ENCODE measurements at regions not wholly inside any gene's neighbourhood (a gene's known extent, or its start where the extent isn't known, plus 50 kb on each side); places are given as distances from the start of the nearest gene placed in this dataset.

- DNase-seq (ENCODE audit: low read depth): peak; percentile 45
Measured at GRCh38 chr1:94617134-94617805, 75.7 kb upstream of the F3 start.

- DNase-seq (ENCODE audit: low read depth): no peak
Measured at GRCh38 chr1:94616506-94616905, 74.9 kb upstream of the F3 start.

GRCh38 chr1:94614996-94615395 is 73.4 kb upstream of the F3 start:
- no peak for DNase-seq (ENCODE audit: low read depth)

- no peak for DNase-seq (ENCODE audit: low read depth)
Measured at GRCh38 chr1:94614168-94614815, 72.7 kb upstream of the F3 start.

GRCh38 chr1:94612525-94613204 is 71.1 kb upstream of the F3 start:
- no peak for DNase-seq (ENCODE audit: low read depth)

DNA sequence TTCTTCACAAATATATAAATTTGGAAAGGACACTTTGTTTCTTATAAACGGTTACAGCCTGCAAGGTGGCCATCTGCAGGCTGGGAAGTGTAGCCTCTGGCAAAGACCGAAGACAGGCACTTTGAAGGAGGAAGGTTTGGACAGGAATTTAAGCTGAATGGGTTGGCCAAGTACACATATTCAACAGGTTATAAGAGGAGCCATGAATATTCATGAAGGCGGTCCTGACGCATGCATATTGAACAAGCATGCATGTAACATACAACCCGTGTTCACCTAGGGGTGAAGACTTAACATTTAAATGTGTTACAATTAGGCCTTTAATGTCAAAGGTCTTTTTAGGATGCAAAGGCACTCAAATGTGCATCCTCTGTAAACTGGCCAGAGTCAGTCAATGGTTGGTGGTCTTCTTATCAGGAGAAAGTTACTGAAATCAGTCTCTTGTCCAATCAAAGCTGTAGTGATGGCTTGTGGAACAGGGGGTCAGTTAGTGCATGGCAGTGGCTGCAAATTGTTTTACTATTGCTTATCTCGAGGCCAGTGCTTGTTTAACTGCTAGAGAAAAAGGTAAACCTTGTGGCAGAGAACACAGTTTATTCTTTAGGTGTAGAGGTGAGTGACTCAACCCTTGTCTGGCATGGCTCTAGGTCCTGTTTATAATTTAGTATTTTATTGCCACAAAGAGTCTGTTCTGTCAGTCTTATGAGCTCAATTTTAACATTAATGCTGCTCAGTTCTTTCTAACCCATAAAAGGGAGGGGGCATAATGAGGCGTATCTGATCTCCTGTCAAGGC is 70.3 kb upstream of the F3 start:
- DNase-seq (ENCODE audit: low read depth): no peak

DNA sequence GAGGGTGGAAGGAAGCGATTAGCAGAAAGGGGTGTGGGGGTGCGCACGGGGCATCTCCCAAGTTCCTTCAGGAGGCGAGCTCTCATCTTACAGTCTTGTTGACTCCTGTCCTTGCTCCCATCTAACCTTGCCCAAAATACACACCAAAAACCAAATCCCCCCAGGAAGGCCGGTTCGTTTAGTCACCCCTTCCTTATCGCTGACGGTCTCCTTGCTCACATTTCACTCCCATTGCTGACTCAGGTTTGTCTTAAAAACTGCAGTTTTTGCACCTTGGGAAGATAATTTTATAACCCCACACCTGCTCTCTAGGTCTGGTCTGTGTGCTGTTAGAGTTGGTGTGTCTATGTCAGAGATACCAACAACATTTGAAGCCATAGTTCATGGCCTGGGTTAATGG is 68.1 kb upstream of the F3 start:
- no peak for DNase-seq (ENCODE audit: low read depth)

GRCh38 chr1:94608852-94609530 is 67.4 kb upstream of the F3 start:
- DNase-seq (ENCODE audit: low read depth): peak; percentile 69

- DNase-seq (ENCODE audit: low read depth): no peak
Measured at GRCh38 chr1:94608142-94608851, 66.7 kb upstream of the F3 start.

DNA sequence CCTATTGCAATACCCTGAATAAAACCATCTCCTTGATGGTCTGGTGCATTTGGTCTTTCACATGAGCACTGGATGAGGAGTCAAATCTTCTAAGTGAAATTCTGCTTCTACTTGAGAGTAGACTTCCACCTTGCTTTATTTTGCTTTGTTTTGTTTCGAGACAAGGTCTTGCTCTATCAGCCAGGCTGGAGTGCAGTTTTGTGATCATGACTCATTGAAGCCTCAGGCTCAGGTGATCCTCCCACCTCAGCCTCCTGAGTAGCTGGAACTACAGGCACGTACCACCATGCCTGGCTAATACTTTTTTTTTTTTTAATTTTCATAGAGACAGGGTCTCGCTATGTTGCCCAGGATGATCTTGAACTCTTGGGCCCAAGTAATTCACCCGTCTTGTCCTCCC is 65.8 kb upstream of the F3 start:
- no peak for DNase-seq (ENCODE audit: low read depth)

DNA sequence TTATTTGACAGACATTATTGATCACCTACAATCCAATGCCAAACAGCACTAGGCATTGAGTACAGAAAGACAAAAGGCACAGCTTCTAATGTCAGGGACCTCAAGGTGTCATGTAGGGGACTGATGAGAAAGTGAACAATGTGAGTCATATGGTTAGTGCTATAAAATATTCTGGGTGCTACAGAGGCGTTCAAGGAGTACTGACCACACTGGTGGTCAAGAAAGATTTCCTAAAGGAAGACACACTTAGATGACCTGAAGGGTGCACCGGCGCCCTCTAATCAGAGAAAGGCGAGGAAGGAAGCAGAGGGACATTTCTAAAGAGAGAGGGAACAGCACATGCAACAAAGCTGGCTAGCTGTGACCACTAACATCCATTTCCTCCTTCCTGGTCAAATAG is 64.9 kb upstream of the F3 start:
- DNase-seq (ENCODE audit: low read depth): no peak

GRCh38 chr1:94603663-94604062 is 62.1 kb upstream of the F3 start:
- DNase-seq (ENCODE audit: low read depth): no peak

GRCh38 chr1:94602802-94603625 is 61.5 kb upstream of the F3 start:
- DNase-seq (ENCODE audit: low read depth): peak; percentile 85

GRCh38 chr1:94602316-94602715 is 60.8 kb upstream of the F3 start:
- DNase-seq (ENCODE audit: low read depth): peak; percentile 96

- no peak for DNase-seq (ENCODE audit: low read depth)
Measured at GRCh38 chr1:94600556-94600955, 59.0 kb upstream of the F3 start.

- DNase-seq (ENCODE audit: low read depth): peak; percentile 69
Measured at GRCh38 chr1:94599095-94599813, 57.7 kb upstream of the F3 start.

DNA sequence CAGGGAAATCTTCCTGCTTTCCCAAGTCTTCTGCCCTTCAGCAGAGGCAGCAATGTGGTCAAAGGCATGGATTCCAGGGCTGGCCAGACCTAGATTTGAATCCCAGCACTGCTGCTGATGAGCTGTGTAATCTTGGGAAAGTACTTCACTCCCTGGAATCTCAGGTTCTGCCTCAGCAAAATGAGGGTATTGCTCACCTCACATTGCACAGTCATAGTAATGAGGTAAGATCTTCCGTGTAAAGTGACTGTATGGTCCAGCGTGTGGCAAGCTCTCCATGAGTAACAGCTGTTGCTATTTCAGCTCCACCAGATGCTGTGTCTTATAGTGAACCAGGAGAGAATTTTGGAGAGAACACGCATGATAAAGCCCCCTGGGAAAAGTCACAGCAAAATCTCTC is 56.1 kb upstream of the F3 start:
- DNase-seq (ENCODE audit: low read depth): peak; percentile 91

DNA sequence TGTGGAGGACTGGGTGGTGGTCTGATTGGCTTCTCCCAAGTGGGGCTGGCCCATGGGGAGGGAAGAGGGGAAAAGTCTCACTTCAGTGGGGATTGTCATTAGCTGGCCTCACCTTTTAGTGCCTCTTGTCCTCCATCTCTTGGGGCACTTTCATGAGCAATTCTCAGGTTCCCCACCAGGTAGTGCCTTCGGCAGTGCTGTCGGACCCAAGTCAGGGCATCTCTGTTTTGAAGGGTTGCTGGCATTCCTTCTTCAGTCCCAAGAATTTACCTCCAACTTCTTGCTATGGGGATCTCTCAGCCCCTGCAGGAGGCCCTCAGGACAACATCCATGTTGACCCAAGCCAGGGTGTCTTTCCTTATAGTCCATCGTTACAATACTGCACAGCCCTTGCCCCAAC is 54.7 kb upstream of the F3 start:
- DNase-seq (ENCODE audit: low read depth): no peak

- no peak for DNase-seq (ENCODE audit: low read depth)
Measured at GRCh38 chr1:94595658-94596057, 54.1 kb upstream of the F3 start.

- DNase-seq (ENCODE audit: low read depth): no peak
Measured at GRCh38 chr1:94593611-94594010, 52.1 kb upstream of the F3 start.

All from amniotic epithelial cell (primary cell).